KBM-7 (cell line): ENCODE measurements at regions not wholly inside any gene's neighbourhood (a gene's known extent, or its start where the extent isn't known, plus 50 kb on each side); places are given as distances from the start of the nearest gene placed in this dataset.
A peak's percentile ranks its signal among the peaks of the same experiment; 100 is the strongest.
"Not testable (repeated sequence)": the region's sequence is repeated elsewhere in the genome, so short reads cannot be mapped to it uniquely, and the experiment has no call there.

ENCODE experiments used
- DNase-seq: peaks from one replicate; pipeline ENCODE4 v3.0.0-alpha.2; 2015
- in situ Hi-C: fragments of 300-500 bp; cut with MboI; formaldehyde crosslinking; loops from 2 replicates; pipeline ENCODE4 v1.14.3; 2020; ENCODE audit warnings: low sequenced_read_pairs, low pct_unique_long_range_greater_than_20kb, mixed read lengths

DNA sequence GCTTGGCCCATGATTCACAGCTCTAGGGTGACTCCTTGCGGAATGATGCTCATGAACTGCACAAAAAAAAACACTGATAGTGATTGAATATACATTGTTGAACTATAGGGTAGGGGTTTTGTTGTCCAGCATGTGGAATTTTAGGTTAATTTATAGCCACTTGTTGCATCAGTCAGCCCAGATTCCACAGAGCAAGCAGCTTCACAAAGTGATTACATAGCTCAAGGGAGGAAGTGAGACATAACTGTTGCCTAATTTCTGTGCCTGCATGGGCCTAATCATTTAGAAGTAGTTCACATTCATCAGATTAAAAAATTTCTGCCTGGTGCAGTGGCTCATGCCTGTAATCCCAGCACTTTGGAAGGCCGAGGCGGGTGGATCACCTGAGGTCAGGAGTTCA, 142.2 kb upstream of the ZNF722 start:
- in situ Hi-C loops, result not testable (repeated sequence)

DNA sequence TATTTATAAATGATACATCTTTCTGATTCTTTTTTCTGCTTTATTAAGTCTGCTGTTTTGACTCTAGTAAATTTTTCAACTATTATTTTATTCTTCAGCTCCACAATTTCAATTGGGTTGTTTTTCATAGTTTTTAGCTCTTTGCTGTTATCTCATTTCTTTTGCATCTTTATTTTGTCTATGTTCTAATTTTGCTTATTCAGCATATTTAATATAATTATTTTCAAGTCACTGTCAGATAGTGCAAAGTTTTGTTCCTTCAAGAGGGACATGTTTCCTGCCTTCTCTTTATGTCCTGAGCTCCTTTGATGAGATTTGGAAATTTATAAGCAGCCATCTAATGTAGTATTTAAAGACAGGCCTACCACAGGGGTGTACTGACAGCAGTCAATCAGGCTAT, 131.5 kb upstream of the ZNF722 start:
- no peak for DNase-seq
- in situ Hi-C loops, result no loop called here

More for the DNA sequence above, 142.2 kb upstream of the ZNF722 start:
- not testable (repeated sequence) for DNase-seq

DNA sequence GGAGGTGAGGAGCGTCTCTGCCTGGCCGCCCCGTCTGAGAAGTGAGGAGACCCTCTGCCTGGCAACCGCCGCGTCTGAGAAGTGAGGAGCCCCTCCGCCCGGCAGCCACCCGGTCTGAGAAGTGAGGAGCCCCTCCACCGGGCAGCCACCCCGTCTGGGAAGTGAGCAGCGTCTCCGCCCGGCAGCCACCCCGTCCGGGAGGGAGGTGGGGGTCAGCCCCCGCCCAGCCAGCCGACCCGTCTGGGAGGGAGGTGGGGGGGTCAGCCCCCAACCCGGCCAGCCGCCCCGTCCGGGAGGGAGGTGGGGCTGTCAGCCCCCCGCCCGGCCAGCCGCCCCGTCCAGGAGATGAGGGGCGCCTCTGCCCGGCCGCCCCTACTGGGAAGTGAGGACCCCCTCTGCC, 124.4 kb upstream of the ZNF722 start:
- in situ Hi-C loops, DNase-seq: not testable (repeated sequence)

DNA sequence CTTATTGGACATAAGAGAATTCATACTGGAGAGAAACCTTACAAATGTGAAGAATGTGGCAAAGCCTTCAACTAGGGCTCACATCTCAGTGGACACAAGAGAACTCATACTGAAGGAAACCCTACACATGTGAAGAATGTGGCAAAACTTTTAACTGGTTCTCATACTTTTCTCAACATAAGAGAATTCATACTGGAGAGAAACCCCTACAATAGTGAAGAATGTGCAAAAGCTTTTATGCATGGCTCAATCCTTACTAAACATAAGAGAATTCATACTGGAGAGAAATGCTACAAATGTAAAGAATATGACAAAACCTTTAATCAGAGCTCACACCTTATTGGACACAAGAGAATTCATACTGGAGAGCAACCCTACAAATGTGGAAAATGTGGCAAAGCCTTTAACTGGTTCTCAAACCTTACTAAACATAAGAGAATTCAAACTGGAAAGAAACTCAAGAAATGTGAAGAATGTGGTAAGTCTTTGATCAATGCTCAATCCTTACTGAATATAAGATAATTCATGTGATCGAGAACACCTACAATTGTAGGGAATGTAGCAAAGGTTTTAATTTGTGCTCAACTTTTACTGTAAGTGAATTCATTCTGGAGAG, 121.8 kb upstream of the ZNF722 start:
- DNase-seq, result no peak
- in situ Hi-C loops, result no loop called here

DNA sequence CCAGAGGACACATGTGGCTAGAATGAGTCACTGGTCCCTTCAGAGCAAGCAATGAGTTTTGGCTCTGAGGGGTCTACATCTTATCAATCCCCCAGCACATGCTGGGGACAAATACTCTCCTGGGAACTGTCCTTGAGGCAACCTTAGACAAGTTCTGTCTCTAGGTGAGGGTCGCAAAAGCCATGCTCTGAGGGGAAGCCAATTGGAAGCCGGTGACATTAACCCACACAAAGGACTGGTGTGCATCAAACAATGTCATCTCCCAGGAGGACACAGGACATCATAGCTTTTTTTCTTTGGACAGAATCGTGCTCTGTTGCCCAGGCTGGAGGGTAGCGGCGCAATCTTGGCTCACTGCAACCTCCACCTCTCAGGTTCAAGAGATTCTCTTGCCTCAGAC, 111.6 kb upstream of the ZNF722 start:
- in situ Hi-C loops, result no loop called here
- no peak for DNase-seq

DNA sequence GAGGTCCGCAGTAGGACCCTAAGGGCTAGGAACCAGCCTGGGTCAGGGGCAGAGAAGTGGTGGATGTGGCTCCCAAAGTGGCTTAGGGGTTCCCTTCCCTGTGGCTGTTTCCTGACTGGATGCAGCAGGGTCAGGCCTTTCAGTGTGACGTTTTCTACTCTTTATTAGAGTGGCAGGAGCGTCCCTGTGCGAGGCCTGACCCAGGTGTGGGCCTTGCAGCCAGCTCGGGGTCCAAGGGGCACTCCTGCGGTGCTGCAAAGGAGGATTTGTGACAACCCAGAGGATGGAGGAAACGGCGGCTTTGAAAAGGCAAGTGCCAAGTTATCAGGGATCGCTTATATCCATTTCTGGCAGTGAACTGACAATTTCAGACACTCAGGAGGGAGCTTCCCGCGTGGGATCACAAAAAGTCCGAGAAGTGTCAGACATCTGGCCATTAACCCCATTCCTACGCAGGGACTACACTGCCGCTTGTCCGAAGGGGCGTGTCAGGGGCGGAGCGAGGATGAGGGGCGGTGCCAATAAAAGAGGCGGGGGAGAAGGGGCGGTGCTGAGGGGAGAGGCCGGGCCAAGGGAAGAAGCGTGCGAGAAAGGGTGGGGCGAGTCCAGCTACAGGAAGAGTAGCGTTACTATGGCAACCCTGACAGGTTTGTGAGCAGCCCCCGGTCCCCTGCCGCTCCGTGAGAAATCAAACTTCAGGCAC, 98.8 kb upstream of the ZNF722 start:
- in situ Hi-C loops, result no loop called here
- DNase-seq, result peak; percentile 80

DNA sequence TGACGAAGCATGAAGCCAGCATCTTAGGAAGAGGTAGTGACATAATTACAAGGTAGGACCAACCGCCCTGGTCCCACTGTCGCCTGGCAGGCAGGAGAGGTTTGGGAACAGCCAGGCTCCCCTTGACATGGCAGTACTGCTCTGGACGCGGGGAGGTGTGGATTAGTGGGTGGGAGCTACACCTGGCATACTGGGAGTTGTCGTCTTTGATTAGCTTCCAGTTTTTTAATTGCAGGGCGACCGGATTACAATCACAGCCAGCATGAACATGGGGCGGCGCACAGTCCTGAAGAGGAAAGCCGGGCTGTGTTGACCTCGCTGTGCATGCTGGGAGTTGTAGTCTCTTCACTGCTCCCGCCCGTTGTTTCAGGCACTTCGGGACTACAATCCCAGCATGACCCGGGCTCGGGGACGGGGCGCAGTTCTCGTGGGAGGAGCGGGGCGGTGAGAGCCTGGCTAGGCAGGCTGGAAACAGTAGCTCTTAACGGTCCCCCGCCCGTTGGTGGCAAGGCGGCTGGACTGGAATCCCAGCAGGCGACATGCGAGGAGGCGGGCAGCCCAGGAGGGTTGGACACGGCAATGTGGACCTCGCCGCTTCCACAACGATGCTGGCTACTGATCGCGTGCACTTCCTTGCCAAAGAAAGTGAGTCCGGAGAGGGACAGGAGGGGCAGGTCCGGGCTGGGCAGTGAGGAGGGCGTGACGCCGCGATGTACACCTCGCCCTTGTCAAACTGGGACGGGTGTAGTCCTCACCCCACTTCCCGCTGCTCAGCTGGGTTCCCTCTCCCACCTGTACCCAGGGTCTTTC, 98.0 kb upstream of the ZNF722 start:
- peak; percentile 96 for DNase-seq
- in situ Hi-C loops, result no loop called here

DNA sequence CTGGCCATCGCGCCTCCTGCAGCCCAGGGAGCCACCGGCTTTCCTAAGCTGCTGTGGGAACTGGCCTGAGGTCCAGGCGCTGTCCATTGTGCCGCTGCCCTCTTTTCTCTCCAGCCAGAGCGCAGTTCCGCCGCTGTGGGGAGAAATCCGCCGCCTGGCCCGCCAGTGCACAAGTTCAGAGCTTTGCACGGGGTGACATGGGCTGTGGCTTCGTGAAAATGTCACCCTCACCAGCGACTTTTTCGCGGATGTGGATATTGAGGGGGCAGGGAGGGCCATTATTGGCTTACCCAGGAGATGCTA, 97.5 kb upstream of the ZNF722 start:
- in situ Hi-C loops, result not testable (repeated sequence)

DNA sequence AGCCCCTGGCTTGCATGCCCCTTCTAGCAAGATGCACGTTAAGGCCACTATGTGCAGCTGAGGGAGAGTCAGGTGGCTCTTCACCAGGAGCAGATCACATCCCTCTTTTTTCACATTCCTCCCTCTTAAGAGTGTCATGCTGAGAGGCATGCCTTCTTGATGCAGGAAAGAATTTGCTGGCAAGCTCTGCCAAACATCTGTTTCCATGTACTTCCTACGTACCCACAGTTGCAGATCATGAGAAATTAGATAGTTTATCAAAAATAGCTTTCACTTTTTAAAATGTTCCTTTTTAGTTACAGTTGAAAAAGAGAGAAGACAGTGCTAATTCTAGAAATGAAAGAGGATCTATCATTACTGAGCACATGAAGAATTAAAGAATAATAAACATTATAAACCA, 79.7 kb upstream of the ZNF722 start:
- DNase-seq, result no peak
- in situ Hi-C loops, result no loop called here

More for the DNA sequence above, 97.5 kb upstream of the ZNF722 start:
- not testable (repeated sequence) for DNase-seq

DNA sequence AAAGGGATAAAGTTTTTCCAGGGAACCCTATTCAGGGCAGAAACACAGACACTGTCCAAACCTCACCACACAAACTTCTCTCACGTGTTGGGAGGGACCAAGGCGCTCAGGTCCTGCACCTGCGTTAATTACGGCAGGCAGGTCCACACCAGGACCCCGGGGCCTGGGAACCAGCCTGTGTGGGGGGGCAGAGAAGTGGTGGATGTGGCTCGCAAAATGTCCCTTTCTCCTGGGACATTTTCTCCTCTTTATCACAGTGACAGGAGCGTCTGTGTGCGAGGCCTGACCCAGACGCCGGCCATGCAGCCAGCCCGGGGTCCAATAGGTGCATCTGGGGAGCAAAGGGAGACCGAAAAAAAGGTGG, 73.4 kb upstream of the ZNF722 start:
- in situ Hi-C loops, result no loop called here
- DNase-seq, result no peak

DNA sequence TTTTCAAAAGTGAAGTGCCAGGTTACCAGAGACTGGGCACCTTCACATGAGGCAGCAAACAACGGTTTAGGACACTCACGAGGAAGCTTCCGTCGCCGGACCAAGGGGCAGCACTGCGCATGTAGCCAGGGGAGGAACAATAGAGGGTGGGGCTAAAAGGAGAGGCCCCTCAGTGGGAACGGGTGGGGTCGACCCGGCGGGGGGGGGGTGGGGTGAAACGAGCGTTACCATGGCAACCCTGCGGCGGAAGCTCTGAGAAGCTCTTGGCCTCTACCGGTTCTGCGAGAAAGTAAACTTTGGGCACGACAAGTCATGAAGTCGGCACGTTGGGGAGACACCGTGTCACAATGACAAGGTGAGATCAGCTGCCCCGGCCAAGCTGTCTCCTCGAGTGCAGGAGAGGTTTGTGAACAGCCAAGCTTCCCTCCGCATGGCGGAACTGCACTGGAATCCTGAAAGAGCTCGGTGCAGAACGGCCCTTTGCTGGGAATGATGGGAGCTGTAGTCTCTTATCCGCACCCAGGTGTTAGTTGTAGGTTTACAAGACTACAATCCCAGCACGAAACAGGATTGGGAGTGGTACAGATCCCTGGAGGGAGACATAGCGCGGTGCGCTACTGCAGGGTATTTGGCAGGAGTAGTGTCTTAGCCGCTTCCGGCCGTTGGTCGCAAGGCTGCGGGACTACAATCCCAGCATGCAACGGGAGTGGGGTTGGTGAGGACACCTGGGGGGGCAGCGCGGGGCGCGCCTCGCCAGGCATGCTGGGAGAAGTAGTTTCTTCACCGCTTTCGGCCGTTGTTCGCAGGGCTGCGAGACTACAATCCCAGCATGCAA, 72.8 kb upstream of the ZNF722 start:
- DNase-seq, result peak; percentile 97

DNA sequence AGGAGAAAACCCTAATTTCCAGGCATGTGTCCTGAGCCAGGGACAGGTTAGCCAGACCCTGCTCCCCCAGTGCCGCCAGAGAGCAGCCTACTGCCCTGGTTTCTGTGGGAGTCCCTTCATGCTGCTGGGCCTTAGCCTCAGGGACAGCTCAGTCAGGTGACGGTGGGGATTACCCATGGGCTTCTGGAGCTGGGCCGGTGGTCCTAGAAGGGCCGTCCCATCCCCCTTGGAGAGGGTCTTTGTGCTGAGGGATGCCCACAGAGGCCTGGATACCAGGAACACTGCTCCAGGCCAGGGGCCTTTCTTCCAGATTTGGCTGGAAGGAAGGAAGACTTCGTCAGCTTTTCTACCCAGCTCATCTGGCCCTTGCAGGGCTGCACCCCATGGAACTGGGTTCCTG, 71.4 kb upstream of the ZNF722 start:
- in situ Hi-C loops, result no loop called here
- DNase-seq, result no peak

More for the DNA sequence above, 72.8 kb upstream of the ZNF722 start:
- in situ Hi-C loops, result no loop called here

DNA sequence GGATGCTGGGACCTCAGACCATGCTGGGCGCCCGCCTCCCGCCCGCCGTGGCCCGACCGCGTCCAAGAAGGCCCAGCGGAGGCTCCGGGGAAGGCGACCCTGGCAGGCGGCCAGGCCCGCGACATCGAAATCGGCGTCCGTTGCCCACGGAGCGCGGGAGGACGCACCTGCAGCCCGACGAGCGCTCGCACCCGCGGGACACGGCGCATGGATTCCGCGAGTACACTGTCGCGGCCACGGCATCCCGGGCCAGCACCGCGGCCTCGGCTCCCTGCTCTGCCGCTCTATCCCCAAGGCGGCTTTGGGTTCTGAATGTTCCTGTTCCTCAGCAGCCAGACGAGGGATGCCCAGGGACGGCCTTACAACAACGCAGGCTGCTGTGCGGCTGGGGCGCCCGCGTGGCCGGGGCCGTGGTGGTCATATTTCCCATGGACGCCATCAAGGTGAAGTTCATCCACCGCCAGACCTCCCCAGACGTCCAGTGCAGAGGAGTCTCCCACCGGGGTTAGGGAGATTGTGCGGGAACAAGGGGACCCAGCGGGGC, 67.5 kb upstream of the ZNF722 start:
- in situ Hi-C loops, result no loop called here
- DNase-seq, result no peak

DNA sequence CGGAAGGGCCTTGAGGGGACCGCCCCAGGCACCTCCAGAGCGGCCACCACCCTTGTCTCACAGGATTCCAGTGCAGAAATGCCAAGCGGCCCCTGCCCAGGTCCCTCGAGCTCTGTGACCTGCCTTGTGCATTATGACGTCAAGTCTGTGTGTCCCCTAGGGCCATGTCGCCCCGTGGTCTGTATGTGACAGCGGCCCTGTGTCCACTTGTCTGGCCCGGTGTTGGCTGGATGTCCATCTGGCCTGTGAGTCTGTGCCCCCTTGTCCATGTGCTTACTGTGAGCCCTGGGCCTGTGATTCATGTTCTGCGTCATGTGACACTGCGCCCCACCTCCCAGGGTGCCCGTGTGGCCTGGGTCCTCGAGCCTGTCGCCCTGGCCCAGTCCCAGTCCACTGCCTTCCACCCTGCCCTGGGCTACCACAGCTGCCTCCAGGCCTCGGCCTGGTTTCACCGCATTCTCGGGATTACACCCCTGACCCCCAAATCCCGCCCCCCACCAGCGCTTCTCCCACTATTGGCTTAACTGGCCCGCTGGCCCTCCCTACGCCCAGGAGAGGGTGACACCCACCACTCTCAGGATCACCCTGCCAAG, 66.6 kb upstream of the ZNF722 start:
- DNase-seq, result no peak
- in situ Hi-C loops, result no loop called here
